Gastroesophageal sphincter (tissue), 3 donors: ENCODE measurements at regions not wholly inside any gene's neighbourhood (a gene's known extent, or its start where the extent isn't known, plus 50 kb on each side); places are given as distances from the start of the nearest gene placed in this dataset.

ENCODE experiments used
- CTCF ChIP-seq, 4 experiments: fragments of 200-600 bp in 2 of 4; fragments of 450-650 bp in 2 of 4; sonication (generic) in 1 of 4; IDR thresholded peaks; one replicate each; pipeline ENCODE4 v1.5.1; 2017 to 2019; ENCODE audit warnings: antibody characterized with exemption in 4 of 4, mild to moderate bottlenecking in 2 of 4, moderate library complexity in 2 of 4
- EP300 ChIP-seq: sonication (generic); formaldehyde crosslinking; IDR thresholded peaks from one replicate; pipeline ENCODE4 v1.6.1; 2017; ENCODE audit warnings: antibody characterized with exemption, mild to moderate bottlenecking
- POLR2AphosphoS5 ChIP-seq: sonication (generic); formaldehyde crosslinking; IDR thresholded peaks from one replicate; pipeline ENCODE4 v1.6.1; 2017; ENCODE audit warnings: antibody characterized with exemption

GRCh38 chrX:139200346-139200745, 330.2 kb upstream of the F9 start:
- TF ChIP-seq CTCF (IDR thresholded peaks at IDR 0.05), result no peak
- TF ChIP-seq EP300, result no peak
- no peak for TF ChIP-seq POLR2AphosphoS5
